ENCODE measurements at regions not wholly inside any gene's neighbourhood (a gene's known extent, or its start where the extent isn't known, plus 50 kb on each side); places are given as distances from the start of the nearest gene placed in this dataset.

GRCh38 chr19:32231691-32232090 lies 113.7 kb upstream of the ZNF507 start:
- no peak overlapping the region for H3K4me2 ChIP-seq (ENCODE audit: low read length)
- H3K9me3 ChIP-seq (ENCODE audit: insufficient read depth, low read length): no peaks in the 10 kb centered on the region
- H2AFZ ChIP-seq (ENCODE audit: low read depth, low read length): no peak overlapping the region
- H4K20me1 ChIP-seq (ENCODE audit: insufficient read depth, low read length): no peaks in the 10 kb centered on the region
- no peak overlapping the region for H3K27ac ChIP-seq (ENCODE audit: low read length)
- TF ChIP-seq CTCF (IDR thresholded peaks at IDR 0.05; ENCODE audit: low read depth, low read length) (no peak), EZH2phosphoT487 (IDR thresholded peaks at IDR 0.05; ENCODE audit: low read depth) (no peak)
- 0 out of 2 replicates have a peak, but pooled peaks cover 3% of the 10 kb centered on the region for H3K27me3 ChIP-seq (ENCODE audit: low read depth, low read length)
- H3K9ac ChIP-seq (ENCODE audit: low read length): no peak overlapping the region
- no peaks in the 10 kb centered on the region for H3K4me1 ChIP-seq (ENCODE audit: low read length)
- H3K36me3 ChIP-seq (replicated peaks; ENCODE audit: low read depth, low read length): no peaks in the 10 kb centered on the region
- no peak overlapping the region for H3K4me3 ChIP-seq (ENCODE audit: low read length)
- no peaks in the 10 kb centered on the region for H3K79me2 ChIP-seq (ENCODE audit: low read length)

- Histone ChIP-seq H4K20me1 (ENCODE audit: insufficient read depth, low read length) (no peaks in the 10 kb centered on the region), H3K36me3 (replicated peaks; ENCODE audit: low read depth, low read length) (no peaks in the 10 kb centered on the region), H3K27me3 (ENCODE audit: low read depth, low read length) (0 out of 2 replicates have a peak, but pooled peaks cover 3% of the 10 kb centered on the region), H2AFZ (ENCODE audit: low read depth, low read length) (no peak overlapping the region), H3K9me3 (ENCODE audit: insufficient read depth, low read length) (no peaks in the 10 kb centered on the region), H3K27ac (ENCODE audit: low read length) (no peak overlapping the region), H3K4me1 (ENCODE audit: low read length) (no peaks in the 10 kb centered on the region), H3K4me2 (ENCODE audit: low read length) (no peak overlapping the region), H3K79me2 (ENCODE audit: low read length) (no peaks in the 10 kb centered on the region), H3K9ac (ENCODE audit: low read length) (no peak overlapping the region), H3K4me3 (ENCODE audit: low read length) (no peak overlapping the region)
- TF ChIP-seq CTCF (IDR thresholded peaks at IDR 0.05; ENCODE audit: low read depth, low read length): no peak
- no peak for TF ChIP-seq EZH2phosphoT487 (IDR thresholded peaks at IDR 0.05; ENCODE audit: low read depth)
Observed at GRCh38 chr19:32232449-32232848, 113.0 kb upstream of the ZNF507 start.

GRCh38 chr19:32233091-32233490 lies 112.3 kb upstream of the ZNF507 start:
- TF ChIP-seq EZH2phosphoT487 (IDR thresholded peaks at IDR 0.05; ENCODE audit: low read depth) (no peak), CTCF (IDR thresholded peaks at IDR 0.05; ENCODE audit: low read depth, low read length) (no peak)
- no peaks in the 10 kb centered on the region for H3K9me3 ChIP-seq (ENCODE audit: insufficient read depth, low read length)
- no peaks in the 10 kb centered on the region for H3K79me2 ChIP-seq (ENCODE audit: low read length)
- no peak overlapping the region for H2AFZ ChIP-seq (ENCODE audit: low read depth, low read length)
- H3K4me1 ChIP-seq (ENCODE audit: low read length): peaks cover 3% of the 10 kb centered on the region; the same call in 1 of the 2 replicates
- H3K27ac ChIP-seq (ENCODE audit: low read length): no peak overlapping the region
- H4K20me1 ChIP-seq (ENCODE audit: insufficient read depth, low read length): no peaks in the 10 kb centered on the region
- H3K4me2 ChIP-seq (ENCODE audit: low read length): no peak overlapping the region
- H3K27me3 ChIP-seq (ENCODE audit: low read depth, low read length): 0 out of 2 replicates have a peak, but pooled peaks cover 3% of the 10 kb centered on the region
- H3K9ac ChIP-seq (ENCODE audit: low read length): no peak overlapping the region
- no peak overlapping the region for H3K4me3 ChIP-seq (ENCODE audit: low read length)
- H3K36me3 ChIP-seq (replicated peaks; ENCODE audit: low read depth, low read length): no peaks in the 10 kb centered on the region

- Histone ChIP-seq H3K9ac (ENCODE audit: low read length) (no peak overlapping the region), H3K27me3 (ENCODE audit: low read depth, low read length) (0 out of 2 replicates have a peak, but pooled peaks cover 3% of the 10 kb centered on the region), H3K9me3 (ENCODE audit: insufficient read depth, low read length) (no peaks in the 10 kb centered on the region), H2AFZ (ENCODE audit: low read depth, low read length) (no peak overlapping the region), H3K4me3 (ENCODE audit: low read length) (no peak overlapping the region), H3K79me2 (ENCODE audit: low read length) (no peaks in the 10 kb centered on the region), H4K20me1 (ENCODE audit: insufficient read depth, low read length) (no peaks in the 10 kb centered on the region), H3K4me1 (ENCODE audit: low read length) (peaks cover 3% of the 10 kb centered on the region; the same call in 1 of the 2 replicates), H3K36me3 (replicated peaks; ENCODE audit: low read depth, low read length) (no peaks in the 10 kb centered on the region), H3K27ac (ENCODE audit: low read length) (no peak overlapping the region), H3K4me2 (ENCODE audit: low read length) (no peak overlapping the region)
- no peak for TF ChIP-seq EZH2phosphoT487 (IDR thresholded peaks at IDR 0.05; ENCODE audit: low read depth)
- TF ChIP-seq CTCF (IDR thresholded peaks at IDR 0.05; ENCODE audit: low read depth, low read length): no peak
Observed at GRCh38 chr19:32233885-32234284, 111.5 kb upstream of the ZNF507 start.

Data from OCI-LY3 (cell line).